SK-N-SH treated with all-trans-retinoic acid at 6 μM for 48 hours (cell line): ENCODE measurements at regions not wholly inside any gene's neighbourhood (a gene's known extent, or its start where the extent isn't known, plus 50 kb on each side); places are given as distances from the start of the nearest gene placed in this dataset.

Source experiments
- ATAC-seq: fragments of 200-7000 bp; cut with Tn5 transposase; 3 replicates; pipeline ENCODE4 v1.9.1; 2020; ENCODE audit warnings: mild to moderate bottlenecking, moderate library complexity
- BACH2 ChIP-seq: fragments of 250-450 bp; sonication (Bioruptor Pico); IDR thresholded peaks from 2 replicates; pipeline ENCODE4 v1.9.0; 2021; ENCODE audit warnings: mild to moderate bottlenecking, borderline replicate concordance
- CREB5 ChIP-seq: fragments of 250-450 bp; sonication (Bioruptor Pico); IDR thresholded peaks from 2 replicates; pipeline ENCODE4 v1.5.1; 2020; ENCODE audit warnings: low read depth, mild to moderate bottlenecking, moderate library complexity
- CSDC2 ChIP-seq: fragments of 250-450 bp; sonication (Bioruptor Pico); IDR thresholded peaks from 2 replicates; pipeline ENCODE4 v1.5.0; 2020; ENCODE audit warnings: mild to moderate bottlenecking, moderate library complexity
- CSRNP3 ChIP-seq: fragments of 250-450 bp; sonication (Bioruptor Pico); IDR thresholded peaks from 2 replicates; pipeline ENCODE4 v1.5.1; 2021; ENCODE audit warnings: mild to moderate bottlenecking, moderate library complexity
- ESRRG ChIP-seq: fragments of 250-450 bp; sonication (Bioruptor Pico); IDR thresholded peaks from 2 replicates; pipeline ENCODE4 v1.6.1; 2021; ENCODE audit warnings: mild to moderate bottlenecking
- GLIS3 ChIP-seq: fragments of 250-450 bp; sonication (Bioruptor Pico); IDR thresholded peaks from 2 replicates; pipeline ENCODE4 v1.5.0; 2020; ENCODE audit warnings: mild to moderate bottlenecking, moderate library complexity
- ISL1 ChIP-seq: fragments of 250-450 bp; sonication (Bioruptor Pico); IDR thresholded peaks from 2 replicates; pipeline ENCODE4 v2.1.2; 2022; ENCODE audit warnings: mild to moderate bottlenecking, moderate library complexity
- OSR1 ChIP-seq: fragments of 250-450 bp; sonication (Bioruptor Pico); IDR thresholded peaks from 2 replicates; pipeline ENCODE4 v1.8.0; 2022; ENCODE audit warnings: moderate library complexity, mild to moderate bottlenecking, inconsistent platforms
- PPARA ChIP-seq: fragments of 250-450 bp; sonication (Bioruptor Pico); IDR thresholded peaks from 2 replicates; pipeline ENCODE4 v1.5.0; 2020; ENCODE audit warnings: mild to moderate bottlenecking, borderline replicate concordance
- SNAI2 ChIP-seq: fragments of 250-450 bp; sonication (Bioruptor Pico); IDR thresholded peaks from 2 replicates; pipeline ENCODE4 v1.5.0; 2020; ENCODE audit warnings: mild to moderate bottlenecking, moderate library complexity
- TCF4 ChIP-seq: fragments of 250-450 bp; sonication (Bioruptor Pico); IDR thresholded peaks from 2 replicates; pipeline ENCODE4 v1.8.0; 2021; ENCODE audit warnings: mild to moderate bottlenecking, moderate library complexity, borderline replicate concordance
- TOX ChIP-seq: fragments of 250-450 bp; sonication (Bioruptor Pico); IDR thresholded peaks from 2 replicates; pipeline ENCODE4 v1.8.0; 2021; ENCODE audit warnings: mild to moderate bottlenecking, moderate library complexity, borderline replicate concordance
- TSHZ2 ChIP-seq: fragments of 250-450 bp; sonication (Bioruptor Pico); IDR thresholded peaks from 2 replicates; pipeline ENCODE4 v1.5.0; 2020; ENCODE audit warnings: mild to moderate bottlenecking, moderate library complexity
- ZC3H10 ChIP-seq: fragments of 250-450 bp; sonication (Bioruptor Pico); IDR thresholded peaks from 2 replicates; pipeline ENCODE4 v1.5.1; 2021; ENCODE audit warnings: mild to moderate bottlenecking, moderate library complexity
- ZFP3 ChIP-seq: fragments of 250-450 bp; sonication (Bioruptor Pico); IDR thresholded peaks from 2 replicates; pipeline ENCODE4 v1.5.0; 2020; ENCODE audit warnings: mild to moderate bottlenecking, moderate library complexity
- ZFP30 ChIP-seq: fragments of 450-650 bp; formaldehyde crosslinking; IDR thresholded peaks from 2 replicates; pipeline ENCODE4 v1.5.0; 2022; ENCODE audit warnings: mild to moderate bottlenecking, moderate library complexity
- ZNF70 ChIP-seq: fragments of 450-650 bp; formaldehyde crosslinking; IDR thresholded peaks from 2 replicates; pipeline ENCODE4 v1.5.0; 2020; ENCODE audit warnings: mild to moderate bottlenecking, moderate library complexity
- ZNF8 ChIP-seq: fragments of 450-650 bp; formaldehyde crosslinking; IDR thresholded peaks from 2 replicates; pipeline ENCODE4 v1.5.0; 2020; ENCODE audit warnings: mild to moderate bottlenecking, moderate library complexity
- TF ChIP-seq, protein P1 (sequence below): fragments of 250-450 bp; sonication (Bioruptor Pico); IDR thresholded peaks from 2 replicates; pipeline ENCODE4 v1.8.0; 2020; ENCODE audit warnings: mild to moderate bottlenecking, moderate library complexity, borderline replicate concordance
- TF ChIP-seq, protein P2 (sequence below): fragments of 250-450 bp; sonication (Bioruptor Pico); IDR thresholded peaks from 2 replicates; pipeline ENCODE4 v1.8.0; 2021; ENCODE audit warnings: low read depth, mild to moderate bottlenecking, moderate library complexity, borderline replicate concordance

DNA sequence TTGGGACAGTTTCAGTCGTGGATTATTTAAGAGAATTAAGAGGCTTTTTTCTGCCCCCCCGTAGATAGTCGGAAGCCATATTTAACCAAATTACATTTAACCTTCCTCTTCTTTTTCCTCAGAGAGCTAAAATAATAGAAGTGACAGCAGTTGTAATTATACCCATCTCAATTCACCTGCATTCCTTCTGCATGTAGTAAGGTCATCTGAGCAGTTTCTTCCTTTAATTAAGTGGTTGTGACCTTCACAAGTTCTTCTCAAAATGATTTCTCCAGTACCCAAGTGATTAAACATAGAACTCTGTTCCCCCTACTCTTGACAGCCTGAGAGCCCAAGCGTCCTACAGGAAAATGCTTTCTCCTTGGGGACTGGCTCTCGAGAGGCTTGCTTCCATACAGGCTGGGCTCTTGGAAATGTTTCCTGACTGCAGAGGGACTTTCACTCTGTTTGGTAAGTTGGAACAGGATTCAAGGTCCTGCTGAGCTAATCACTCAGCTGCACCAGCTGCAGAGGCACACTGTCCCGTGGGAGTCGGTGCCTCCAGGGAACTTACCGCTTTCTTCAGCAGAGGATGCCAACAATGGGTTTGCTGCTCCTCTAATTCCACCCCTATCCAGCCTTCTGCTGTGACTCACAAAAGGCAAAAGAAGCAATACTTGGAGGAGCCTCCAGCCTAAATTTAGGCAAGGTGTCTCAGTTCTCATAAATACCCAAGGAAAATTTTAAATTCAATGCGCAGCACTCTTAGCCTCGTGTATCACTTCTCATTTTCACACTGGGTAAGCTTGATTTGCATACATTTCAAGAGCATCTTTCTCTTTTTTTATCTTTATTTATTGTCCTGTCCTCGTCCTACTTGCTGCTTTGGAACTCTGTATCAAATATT, 414.9 kb downstream of the KIF16B start:
- TF ChIP-seq TOX (CRISPR knock-in tag) (no peak), ZFP30 (no peak), ISL1 (CRISPR knock-in tag) (no peak), SNAI2 (CRISPR knock-in tag) (no peak), ZNF70 (CRISPR knock-in tag) (no peak), ZNF8 (CRISPR knock-in tag) (no peak), CREB5 (CRISPR knock-in tag) (no peak), GLIS3 (CRISPR knock-in tag) (no peak), ESRRG (CRISPR knock-in tag) (no peak), TSHZ2 (CRISPR knock-in tag) (no peak), CSRNP3 (CRISPR knock-in tag) (no peak), ZFP3 (CRISPR knock-in tag) (no peak), ZC3H10 (CRISPR knock-in tag) (no peak), OSR1 (CRISPR knock-in tag) (no peak), TCF4 (CRISPR knock-in tag) (no peak)
- TF ChIP-seq, protein P1, sequence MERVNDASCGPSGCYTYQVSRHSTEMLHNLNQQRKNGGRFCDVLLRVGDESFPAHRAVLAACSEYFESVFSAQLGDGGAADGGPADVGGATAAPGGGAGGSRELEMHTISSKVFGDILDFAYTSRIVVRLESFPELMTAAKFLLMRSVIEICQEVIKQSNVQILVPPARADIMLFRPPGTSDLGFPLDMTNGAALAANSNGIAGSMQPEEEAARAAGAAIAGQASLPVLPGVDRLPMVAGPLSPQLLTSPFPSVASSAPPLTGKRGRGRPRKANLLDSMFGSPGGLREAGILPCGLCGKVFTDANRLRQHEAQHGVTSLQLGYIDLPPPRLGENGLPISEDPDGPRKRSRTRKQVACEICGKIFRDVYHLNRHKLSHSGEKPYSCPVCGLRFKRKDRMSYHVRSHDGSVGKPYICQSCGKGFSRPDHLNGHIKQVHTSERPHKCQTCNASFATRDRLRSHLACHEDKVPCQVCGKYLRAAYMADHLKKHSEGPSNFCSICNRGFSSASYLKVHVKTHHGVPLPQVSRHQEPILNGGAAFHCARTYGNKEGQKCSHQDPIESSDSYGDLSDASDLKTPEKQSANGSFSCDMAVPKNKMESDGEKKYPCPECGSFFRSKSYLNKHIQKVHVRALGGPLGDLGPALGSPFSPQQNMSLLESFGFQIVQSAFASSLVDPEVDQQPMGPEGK (CRISPR knock-in tag): no peak
- ATAC-seq: no peak

GRCh38 chr20:16147916-16148315, 425.3 kb downstream of the KIF16B start:
- TF ChIP-seq CSDC2 (CRISPR knock-in tag) (no peak), PPARA (no peak), CSRNP3 (CRISPR knock-in tag) (no peak), TSHZ2 (CRISPR knock-in tag) (no peak), BACH2 (no peak), ISL1 (CRISPR knock-in tag) (no peak), TCF4 (CRISPR knock-in tag) (no peak), OSR1 (CRISPR knock-in tag) (no peak), TOX (CRISPR knock-in tag) (no peak), ZNF70 (CRISPR knock-in tag) (no peak), CREB5 (CRISPR knock-in tag) (no peak)
- TF ChIP-seq, protein P2, sequence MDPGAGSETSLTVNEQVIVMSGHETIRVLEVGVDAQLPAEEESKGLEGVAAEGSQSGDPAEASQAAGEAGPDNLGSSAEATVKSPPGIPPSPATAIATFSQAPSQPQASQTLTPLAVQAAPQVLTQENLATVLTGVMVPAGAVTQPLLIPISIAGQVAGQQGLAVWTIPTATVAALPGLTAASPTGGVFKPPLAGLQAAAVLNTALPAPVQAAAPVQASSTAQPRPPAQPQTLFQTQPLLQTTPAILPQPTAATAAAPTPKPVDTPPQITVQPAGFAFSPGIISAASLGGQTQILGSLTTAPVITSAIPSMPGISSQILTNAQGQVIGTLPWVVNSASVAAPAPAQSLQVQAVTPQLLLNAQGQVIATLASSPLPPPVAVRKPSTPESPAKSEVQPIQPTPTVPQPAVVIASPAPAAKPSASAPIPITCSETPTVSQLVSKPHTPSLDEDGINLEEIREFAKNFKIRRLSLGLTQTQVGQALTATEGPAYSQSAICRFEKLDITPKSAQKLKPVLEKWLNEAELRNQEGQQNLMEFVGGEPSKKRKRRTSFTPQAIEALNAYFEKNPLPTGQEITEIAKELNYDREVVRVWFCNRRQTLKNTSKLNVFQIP (CRISPR knock-in tag): no peak
- TF ChIP-seq, protein P1 (CRISPR knock-in tag): no peak
- no peak for ATAC-seq
